Left ventricle myocardium inferior (tissue), 1 donor: ENCODE measurements at regions not wholly inside any gene's neighbourhood (a gene's known extent, or its start where the extent isn't known, plus 50 kb on each side); places are given as distances from the start of the nearest gene placed in this dataset.

ENCODE experiments used
- DNase-seq: peaks from one replicate; pipeline ENCODE4 v3.0.0-alpha.2; 2020
- H3K27ac ChIP-seq: fragments of 200-600 bp; replicated peaks from 2 replicates; pipeline ENCODE4 v1.8.0; 2021
- H3K27me3 ChIP-seq: fragments of 200-600 bp; 2 replicates; pipeline ENCODE4 v1.8.0; 2021; ENCODE audit warnings: low read depth
- H3K36me3 ChIP-seq: fragments of 200-600 bp; 2 replicates; pipeline ENCODE4 v1.8.0; 2021
- H3K4me1 ChIP-seq: fragments of 200-600 bp; 2 replicates; pipeline ENCODE4 v1.8.0; 2021
- H3K4me3 ChIP-seq: fragments of 200-600 bp; 2 replicates; pipeline ENCODE4 v1.8.0; 2021; ENCODE audit warnings: mild to moderate bottlenecking, moderate library complexity
- H3K9me3 ChIP-seq: fragments of 200-600 bp; replicated peaks from 2 replicates; pipeline ENCODE4 v1.8.0; 2021
- intact Hi-C: fragments of 100-400 bp; cut with micrococcal nuclease; formaldehyde crosslinking; loops from one replicate; pipeline ENCODE4 v1.11.0; 2022
- TF ChIP-seq, protein P1 (sequence below): fragments of 200-600 bp; IDR thresholded peaks from 2 replicates; pipeline ENCODE4 v1.8.0; 2021; ENCODE audit warnings: antibody characterized with exemption, mild to moderate bottlenecking, borderline replicate concordance
- donor health status: DM: no; HTN: yes; CAD: no; lungs with severe emphysema.

DNA sequence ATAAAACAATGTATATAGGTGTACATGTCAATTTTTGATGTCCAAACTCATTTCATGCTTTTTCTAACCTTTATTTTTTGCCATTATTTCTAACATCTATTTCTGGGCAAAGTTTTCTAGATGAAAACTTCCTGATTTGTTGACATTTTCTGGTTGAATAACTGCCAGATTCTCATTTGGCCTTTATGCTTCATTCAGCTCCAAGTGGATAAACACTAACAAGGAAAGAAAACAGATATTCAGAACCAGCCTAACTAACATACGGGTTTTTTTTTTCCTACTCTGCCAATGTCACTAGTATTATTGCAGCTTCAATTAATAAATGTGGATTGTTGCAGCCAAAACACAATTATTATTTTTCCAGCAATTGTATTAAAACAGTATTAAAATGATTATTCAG lies 50.9 kb upstream of the RAP1GDS1 start:
- TF ChIP-seq, protein P1, sequence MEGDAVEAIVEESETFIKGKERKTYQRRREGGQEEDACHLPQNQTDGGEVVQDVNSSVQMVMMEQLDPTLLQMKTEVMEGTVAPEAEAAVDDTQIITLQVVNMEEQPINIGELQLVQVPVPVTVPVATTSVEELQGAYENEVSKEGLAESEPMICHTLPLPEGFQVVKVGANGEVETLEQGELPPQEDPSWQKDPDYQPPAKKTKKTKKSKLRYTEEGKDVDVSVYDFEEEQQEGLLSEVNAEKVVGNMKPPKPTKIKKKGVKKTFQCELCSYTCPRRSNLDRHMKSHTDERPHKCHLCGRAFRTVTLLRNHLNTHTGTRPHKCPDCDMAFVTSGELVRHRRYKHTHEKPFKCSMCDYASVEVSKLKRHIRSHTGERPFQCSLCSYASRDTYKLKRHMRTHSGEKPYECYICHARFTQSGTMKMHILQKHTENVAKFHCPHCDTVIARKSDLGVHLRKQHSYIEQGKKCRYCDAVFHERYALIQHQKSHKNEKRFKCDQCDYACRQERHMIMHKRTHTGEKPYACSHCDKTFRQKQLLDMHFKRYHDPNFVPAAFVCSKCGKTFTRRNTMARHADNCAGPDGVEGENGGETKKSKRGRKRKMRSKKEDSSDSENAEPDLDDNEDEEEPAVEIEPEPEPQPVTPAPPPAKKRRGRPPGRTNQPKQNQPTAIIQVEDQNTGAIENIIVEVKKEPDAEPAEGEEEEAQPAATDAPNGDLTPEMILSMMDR = no peak
- H3K27ac ChIP-seq = no peak overlapping the region
- no peaks in the 10 kb centered on the region for H3K27me3 ChIP-seq
- no peak for DNase-seq
- intact Hi-C loops = no loop called here
- H3K9me3 ChIP-seq = no peaks in the 10 kb centered on the region
- no peak overlapping the region for H3K4me3 ChIP-seq
- no peaks in the 10 kb centered on the region for H3K4me1 ChIP-seq
- H3K36me3 ChIP-seq = no peaks in the 10 kb centered on the region

GRCh38 chr4:98209111-98209510 lies 52.1 kb upstream of the RAP1GDS1 start:
- Histone ChIP-seq H3K27ac (no peak overlapping the region), H3K4me3 (no peak overlapping the region), H3K4me1 (no peaks in the 10 kb centered on the region), H3K36me3 (no peaks in the 10 kb centered on the region), H3K9me3 (no peaks in the 10 kb centered on the region), H3K27me3 (no peaks in the 10 kb centered on the region)
- TF ChIP-seq, protein P1 = no peak
- DNase-seq = no peak
- intact Hi-C loops = no loop called here

GRCh38 chr4:98204236-98204553 lies 57.0 kb upstream of the RAP1GDS1 start:
- Histone ChIP-seq H3K36me3 (no peaks in the 10 kb centered on the region), H3K4me3 (no peak overlapping the region), H3K9me3 (peaks cover 13% of the 10 kb centered on the region), H3K27ac (no peak overlapping the region), H3K4me1 (peaks cover 4% of the 10 kb centered on the region), H3K27me3 (no peaks in the 10 kb centered on the region)
- intact Hi-C loops = no loop called here
- no peak for DNase-seq
- TF ChIP-seq, protein P1 = no peak

GRCh38 chr4:98203332-98204235 lies 57.6 kb upstream of the RAP1GDS1 start:
- Histone ChIP-seq H3K4me3 (no peak overlapping the region), H3K9me3 (peaks cover 13% of the 10 kb centered on the region), H3K36me3 (no peaks in the 10 kb centered on the region), H3K4me1 (peaks cover 4% of the 10 kb centered on the region), H3K27ac (peak overlapping the region; percentile 54), H3K27me3 (no peaks in the 10 kb centered on the region)
- DNase-seq = no peak
- TF ChIP-seq, protein P1 = no peak
- intact Hi-C loops = no loop called here

DNA sequence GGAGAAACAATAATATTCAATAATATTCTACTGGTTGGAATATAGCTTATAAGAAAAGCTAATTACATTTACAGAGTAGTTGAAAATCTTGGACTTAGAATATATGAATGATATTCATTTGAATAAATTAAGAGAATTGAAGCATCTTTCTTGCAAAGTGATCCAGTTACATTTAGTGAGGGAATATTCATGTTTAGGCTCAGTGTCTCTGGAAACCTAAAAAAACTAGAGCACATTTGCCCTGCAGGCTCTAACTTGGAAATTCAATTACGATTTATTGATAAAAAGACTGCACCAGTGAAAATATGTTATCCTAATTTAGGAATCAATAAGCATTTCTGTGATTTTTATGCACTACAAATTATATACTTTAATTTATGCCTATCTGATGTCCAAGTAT lies 58.3 kb upstream of the RAP1GDS1 start:
- Histone ChIP-seq H3K4me1 (peaks cover 4% of the 10 kb centered on the region), H3K36me3 (no peaks in the 10 kb centered on the region), H3K27ac (peak overlapping the region; percentile 54), H3K4me3 (no peak overlapping the region), H3K27me3 (no peaks in the 10 kb centered on the region), H3K9me3 (peaks cover 19% of the 10 kb centered on the region)
- TF ChIP-seq, protein P1 = no peak
- intact Hi-C loops = no loop called here
- DNase-seq = no peak
